ENCODE measurements at regions not wholly inside any gene's neighbourhood (a gene's known extent, or its start where the extent isn't known, plus 50 kb on each side); places are given as distances from the start of the nearest gene placed in this dataset.
"Not testable (repeated sequence)": the region's sequence is repeated elsewhere in the genome, so short reads cannot be mapped to it uniquely, and the experiment has no call there.

- FAIRE-seq = no peak
- no peak for DNase-seq (ENCODE audit: insufficient read length, low spot score)
- TF ChIP-seq POLR2A (IDR thresholded peaks at IDR 0.05; ENCODE audit: low read depth, low read length) = no peak
These were observed 164.6 kb downstream of the GOLGA6L4 start for GRCh38 chr15:84400017-84400740.

DNA sequence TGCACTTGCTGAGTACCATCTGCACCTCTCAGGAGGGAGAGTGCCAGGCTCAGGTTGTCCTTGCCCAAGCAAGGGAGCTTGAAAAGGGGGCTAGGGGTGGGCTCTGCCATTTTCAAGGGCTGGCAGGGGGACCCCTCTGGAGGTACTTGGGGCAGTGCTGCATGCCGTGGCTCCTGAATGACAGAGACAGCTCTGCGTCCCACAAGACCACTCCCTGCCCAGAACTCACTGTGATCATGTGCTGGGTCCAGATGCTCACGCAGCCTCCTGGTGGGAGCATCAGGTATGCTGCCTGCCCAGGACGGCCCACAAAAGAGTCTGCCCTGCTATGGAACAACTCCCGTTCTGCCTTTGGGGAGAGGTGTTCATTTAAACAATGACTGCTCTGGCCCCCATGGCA lies 165.2 kb downstream of the GOLGA6L4 start:
- TF ChIP-seq POLR2A (IDR thresholded peaks at IDR 0.05; ENCODE audit: low read depth, low read length) = no peak
- no peak for DNase-seq (ENCODE audit: insufficient read length, low spot score)
- FAIRE-seq = no peak

DNA sequence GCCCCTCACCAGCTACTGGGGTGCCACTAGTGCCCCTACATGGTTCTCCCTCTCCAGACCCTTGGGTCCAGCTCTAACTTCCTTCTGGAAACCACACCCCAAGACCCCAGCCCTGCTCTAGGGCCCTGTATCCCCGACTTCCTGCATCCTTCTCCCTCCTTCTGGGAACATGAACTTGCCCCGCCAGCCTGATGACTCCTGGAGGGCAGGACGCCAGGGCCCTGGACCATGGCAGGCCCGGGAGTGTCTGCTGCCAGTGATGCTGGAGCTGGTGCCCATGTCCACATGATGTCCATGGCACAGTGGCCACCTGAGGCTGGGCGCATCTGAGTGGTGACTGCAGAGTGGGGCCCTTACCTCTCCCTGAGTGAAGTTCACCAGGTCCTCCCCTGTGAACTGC lies 165.9 kb downstream of the GOLGA6L4 start:
- not testable (repeated sequence) for DNase-seq (ENCODE audit: insufficient read length, low spot score)

GRCh38 chr15:84401891-84402840 lies 166.6 kb downstream of the GOLGA6L4 start:
- DNase-seq (ENCODE audit: insufficient read length, low spot score); FAIRE-seq: not testable (repeated sequence)

More for the DNA sequence above, 165.9 kb downstream of the GOLGA6L4 start:
- not testable (repeated sequence) for FAIRE-seq

DNA sequence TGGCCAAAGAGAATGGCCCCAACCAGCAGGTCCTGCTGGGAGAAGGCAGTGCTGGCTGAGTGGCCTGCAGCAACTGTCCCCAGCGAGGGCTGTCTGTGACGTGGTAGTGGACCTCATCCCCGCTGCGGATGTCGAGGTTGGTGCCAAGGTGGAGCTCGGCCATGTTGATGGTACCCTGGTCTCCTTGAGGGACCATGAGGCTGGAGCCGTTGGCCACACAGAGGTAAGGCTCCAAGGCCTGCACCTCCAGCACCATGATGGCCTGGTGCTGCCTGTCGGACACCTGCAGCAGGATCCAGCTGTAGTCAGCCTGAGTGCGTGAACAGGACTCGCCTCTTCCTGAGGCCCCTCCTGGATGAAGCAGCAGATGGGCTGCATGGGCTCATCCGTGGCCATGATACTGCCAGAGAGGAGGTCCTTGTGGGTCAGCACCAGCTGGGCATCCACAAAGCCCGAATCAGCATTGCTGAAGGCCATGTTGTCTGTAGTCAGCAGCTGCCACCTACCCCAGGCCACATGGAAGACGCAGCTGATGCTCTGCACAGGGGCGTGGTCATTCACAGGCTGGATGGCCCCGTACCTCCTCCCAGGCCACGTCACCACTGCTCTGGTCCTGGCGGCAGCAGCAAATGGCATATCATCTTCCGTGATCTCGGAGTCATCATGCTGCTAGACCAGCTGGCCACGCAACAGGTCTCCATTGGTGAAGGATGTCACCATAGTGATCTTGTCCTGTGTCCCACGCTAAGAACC lies 167.5 kb downstream of the GOLGA6L4 start:
- no peak for FAIRE-seq
- TF ChIP-seq POLR2A (IDR thresholded peaks at IDR 0.05; ENCODE audit: low read depth, low read length) = no peak
- no peak for DNase-seq (ENCODE audit: insufficient read length, low spot score)

DNA sequence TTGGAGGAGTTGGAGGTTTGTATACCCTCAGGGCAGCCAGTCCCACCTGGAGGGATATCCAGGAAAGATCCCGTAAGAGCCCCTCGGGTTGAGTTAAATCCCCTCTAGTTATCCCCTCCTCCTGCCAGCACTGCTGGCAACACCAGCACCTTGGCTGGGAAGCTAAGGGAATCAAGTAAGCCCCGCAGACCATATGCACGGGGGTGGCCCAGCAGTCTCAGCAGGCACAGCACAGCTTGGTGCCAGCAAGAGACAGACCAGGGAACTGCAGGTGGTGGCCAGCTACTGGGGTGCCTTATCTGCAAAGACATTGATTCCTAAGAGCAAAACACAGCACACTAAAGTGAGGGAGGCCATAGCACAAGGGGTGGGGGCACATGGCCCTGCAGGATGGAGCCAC lies 173.8 kb downstream of the GOLGA6L4 start:
- FAIRE-seq; DNase-seq (ENCODE audit: insufficient read length, low spot score): not testable (repeated sequence)

GRCh38 chr15:84421513-84422181 lies 179.2 kb upstream of the ZSCAN2 start:
- DNase-seq (ENCODE audit: insufficient read length, low spot score); FAIRE-seq: not testable (repeated sequence)

GRCh38 chr15:84425327-84425726 lies 175.5 kb upstream of the ZSCAN2 start:
- DNase-seq (ENCODE audit: insufficient read length, low spot score); FAIRE-seq: not testable (repeated sequence)

- DNase-seq (ENCODE audit: insufficient read length, low spot score); FAIRE-seq: not testable (repeated sequence)
These were observed 127.4 kb upstream of the ZSCAN2 start for GRCh38 chr15:84473305-84473877.

DNA sequence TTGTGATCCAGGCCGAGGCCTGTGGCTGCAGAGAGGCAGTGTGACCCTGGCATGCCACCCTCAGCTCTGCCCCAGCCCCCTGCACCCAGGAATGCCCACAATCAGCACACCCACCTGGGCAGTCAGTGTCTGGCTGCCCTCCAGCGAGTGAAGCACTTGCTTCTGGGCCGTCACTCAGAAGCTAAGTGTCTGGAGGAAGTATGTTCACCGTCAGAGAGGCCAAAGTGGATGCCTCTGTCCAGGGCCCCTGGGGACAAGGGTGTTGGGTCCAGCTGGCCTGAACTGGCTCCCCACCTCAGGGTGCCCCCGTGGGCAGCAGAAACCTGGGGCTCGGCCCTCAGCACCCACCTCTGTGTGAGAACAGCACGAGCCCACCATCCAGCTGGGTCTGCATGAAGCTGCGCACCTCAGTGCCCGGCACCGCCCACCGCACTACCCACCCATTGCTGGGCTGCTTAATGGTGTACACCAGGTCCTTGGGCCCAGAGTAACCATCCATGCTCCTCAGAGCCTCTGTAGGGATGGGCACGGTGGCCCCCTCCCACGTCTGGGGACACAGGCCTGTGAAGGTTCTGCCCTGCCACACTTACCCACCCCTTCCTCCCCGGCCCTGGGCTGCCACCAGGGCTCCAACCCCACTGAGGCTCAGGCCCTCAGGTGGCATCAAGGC lies 124.3 kb upstream of the ZSCAN2 start:
- not testable (repeated sequence) for FAIRE-seq; DNase-seq (ENCODE audit: insufficient read length, low spot score)

DNA sequence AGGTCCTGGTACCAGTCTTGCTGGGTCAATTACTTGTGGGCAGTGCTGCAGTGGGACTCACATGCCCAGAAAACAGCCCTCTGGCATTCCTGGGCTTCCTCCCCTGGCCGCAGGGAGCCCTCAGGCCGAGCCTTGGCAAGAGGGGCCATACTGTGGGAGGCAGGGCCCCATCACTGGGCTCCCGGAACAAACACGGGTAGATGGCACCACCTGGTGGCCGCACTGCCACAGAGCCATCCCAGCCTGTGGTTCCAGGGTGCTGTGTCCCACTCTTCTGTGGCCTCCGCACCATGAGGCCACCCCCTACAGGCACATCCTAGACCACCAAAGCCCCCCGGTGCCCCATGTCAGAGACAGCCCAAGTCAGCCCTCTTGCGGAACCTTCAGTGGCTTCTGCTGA lies 123.3 kb upstream of the ZSCAN2 start:
- not testable (repeated sequence) for DNase-seq (ENCODE audit: insufficient read length, low spot score); FAIRE-seq

GRCh38 chr15:84480174-84480681 lies 120.6 kb upstream of the ZSCAN2 start:
- not testable (repeated sequence) for FAIRE-seq; DNase-seq (ENCODE audit: insufficient read length, low spot score)

DNA sequence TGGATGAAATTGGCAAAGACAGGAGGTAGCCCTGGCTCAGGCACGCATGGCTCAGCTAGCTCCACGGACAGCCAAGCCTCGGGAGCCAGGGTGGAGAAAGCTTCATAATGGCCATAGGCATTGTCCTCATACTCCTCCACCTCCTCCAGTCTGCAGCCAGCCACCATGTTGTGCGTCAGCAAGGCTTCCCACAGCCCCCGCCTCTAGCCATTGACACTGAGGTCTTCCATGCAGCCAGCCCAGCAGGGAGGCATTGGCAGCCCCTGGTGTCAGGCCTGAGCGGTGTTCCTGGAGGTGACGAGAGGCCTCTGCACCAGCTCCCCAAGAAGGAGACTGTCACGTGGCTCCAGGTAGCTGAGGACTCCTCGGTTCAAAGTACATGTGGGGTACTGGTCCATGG lies 117.0 kb upstream of the ZSCAN2 start:
- not testable (repeated sequence) for DNase-seq (ENCODE audit: insufficient read length, low spot score); FAIRE-seq

GRCh38 chr15:84500165-84500889 lies 100.5 kb upstream of the ZSCAN2 start:
- not testable (repeated sequence) for FAIRE-seq

DNA sequence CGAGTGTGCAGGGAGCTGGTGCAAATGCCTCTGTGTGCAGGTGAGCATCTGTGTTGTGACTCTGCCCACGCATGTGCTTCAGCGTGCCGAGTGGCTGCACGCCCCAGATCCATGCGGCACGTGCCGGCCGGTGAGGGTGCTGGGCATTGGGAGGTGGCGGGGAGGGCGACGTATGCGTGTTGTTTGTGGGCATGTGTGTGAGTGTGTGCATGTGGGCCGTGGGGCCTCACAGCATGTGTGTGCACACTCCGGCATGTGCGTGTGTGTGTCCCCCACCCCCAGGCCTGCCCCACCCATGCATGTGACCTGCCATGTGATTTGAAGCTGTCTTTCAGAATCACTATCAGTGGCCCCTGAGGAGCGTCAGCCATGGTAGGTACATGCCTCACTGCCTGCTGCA lies 97.7 kb upstream of the ZSCAN2 start:
- not testable (repeated sequence) for FAIRE-seq; DNase-seq (ENCODE audit: insufficient read length, low spot score)

More at GRCh38 chr15:84500165-84500889, 100.5 kb upstream of the ZSCAN2 start:
- not testable (repeated sequence) for DNase-seq (ENCODE audit: insufficient read length, low spot score)

DNA sequence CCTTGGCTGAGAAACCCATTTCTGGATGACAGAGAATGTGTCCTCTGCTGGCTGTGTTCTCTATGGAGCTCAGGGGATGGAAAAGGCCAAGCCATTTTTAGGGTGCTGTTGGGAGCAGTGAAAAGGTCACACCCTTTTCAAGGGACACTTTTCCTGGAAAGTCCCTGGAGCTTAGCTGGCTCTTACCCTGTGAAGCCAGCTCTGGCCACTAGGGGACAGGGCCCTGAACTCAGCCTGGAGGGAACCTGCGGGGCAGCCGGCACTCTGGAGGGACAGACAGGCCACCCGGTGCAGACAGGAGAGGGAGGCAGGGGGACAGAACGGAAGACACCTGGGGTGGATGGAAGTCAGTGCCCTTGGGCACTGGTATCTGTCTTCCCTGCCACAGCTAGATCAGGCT lies 95.3 kb upstream of the ZSCAN2 start:
- not testable (repeated sequence) for FAIRE-seq; DNase-seq (ENCODE audit: insufficient read length, low spot score)

DNA sequence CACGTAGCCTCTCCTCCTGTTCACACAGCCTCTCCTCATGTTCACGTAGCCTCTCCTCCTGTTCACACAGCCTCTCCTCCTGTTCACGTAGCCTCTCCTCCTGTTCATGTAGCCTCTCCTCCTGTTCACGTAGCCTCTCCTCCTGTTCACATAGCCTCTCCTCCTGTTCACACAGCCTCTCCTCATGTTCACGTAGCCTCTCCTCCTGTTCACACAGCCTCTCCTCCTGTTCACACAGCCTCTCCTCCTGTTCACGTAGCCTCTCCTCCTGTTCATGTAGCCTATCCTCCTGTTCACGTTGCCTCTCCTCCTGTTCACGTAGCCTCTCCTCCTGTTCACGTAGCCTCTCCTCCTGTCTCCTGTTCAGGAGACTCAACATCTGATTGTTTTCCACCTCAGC lies 88.5 kb upstream of the ZSCAN2 start:
- DNase-seq (ENCODE audit: insufficient read length, low spot score); FAIRE-seq: not testable (repeated sequence)

DNA sequence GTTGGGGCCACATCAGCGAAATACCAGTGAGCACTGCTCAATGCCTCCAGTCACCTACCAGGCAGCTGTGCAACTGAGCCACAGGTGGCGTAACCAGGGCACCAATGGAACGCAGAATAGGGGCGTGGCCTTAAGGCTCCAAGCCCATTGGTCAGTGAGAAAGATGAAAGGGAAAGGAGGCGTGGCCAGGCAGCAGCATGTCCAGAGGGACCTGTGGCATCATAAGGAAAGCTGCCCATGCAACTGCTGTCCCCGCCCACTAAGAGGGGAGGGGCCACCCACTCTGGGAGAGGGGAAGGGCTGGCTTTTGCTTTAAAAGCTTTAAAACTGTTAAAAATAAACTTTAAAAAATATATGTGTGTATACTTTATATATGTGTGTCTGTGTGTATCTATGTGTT lies 84.0 kb upstream of the ZSCAN2 start:
- DNase-seq (ENCODE audit: insufficient read length, low spot score); FAIRE-seq: not testable (repeated sequence)
